ENCODE measurements at regions not wholly inside any gene's neighbourhood (a gene's known extent, or its start where the extent isn't known, plus 50 kb on each side); places are given as distances from the start of the nearest gene placed in this dataset.
"Not testable (repeated sequence)": the region's sequence is repeated elsewhere in the genome, so short reads cannot be mapped to it uniquely, and the experiment has no call there.

- POLR2A ChIA-PET: no interaction called here
Observed at GRCh38 chr1:185463433-185463832, 146.4 kb upstream of the IVNS1ABP start.

GRCh38 chr1:185463011-185463410 is 146.0 kb upstream of the IVNS1ABP start:
- ChIA-PET CTCF (no interaction called here), POLR2A (no interaction called here)
- WGBS (ENCODE audit: insufficient coverage): no CpG with 5 or more reads among the region's 4 CpGs

More at GRCh38 chr1:185463433-185463832, 146.4 kb upstream of the IVNS1ABP start:
- Histone ChIP-seq H3K36me3 (ENCODE audit: control insufficient read depth in 4 of 4, insufficient read depth in 4 of 4, low read length in 3 of 4) (no peaks in the 10 kb centered on the region), H3K27ac (ENCODE audit: insufficient read depth in 1 of 2, low read depth in 1 of 2, low read length in 2 of 2, poor library complexity in 1 of 2, severe bottlenecking in 2 of 2) (no peak overlapping the region), H3K4me1 (ENCODE audit: control extremely low read depth in 1 of 4, control insufficient read depth in 4 of 4, insufficient read depth in 4 of 4, low read length in 3 of 4) (peaks cover 0 to 4% (median 0%) of the 10 kb centered on the region in 4 experiments), H3K9me3 (ENCODE audit: control extremely low read depth in 1 of 5, control insufficient read depth in 4 of 5, insufficient read depth in 2 of 5, low read depth in 1 of 5, low read length in 4 of 5) (no peaks in the 10 kb centered on the region), H3K27me3 (replicated peaks in 2 of 5; ENCODE audit: control insufficient read depth in 4 of 5, insufficient read depth in 5 of 5, low read length in 4 of 5) (no peaks in the 10 kb centered on the region), H3K4me3 (ENCODE audit: control insufficient read depth in 1 of 7, extremely low read depth in 1 of 7, insufficient read depth in 4 of 7, low read depth in 2 of 7, low read length in 6 of 7) (no peak overlapping the region)
- DNase-seq: no peak
- 94% methylated on average over 2 of the region's 3 CpGs for WGBS (ENCODE audit: insufficient coverage)
- CTCF ChIA-PET: no interaction called here

GRCh38 chr1:185460723-185461122 is 143.7 kb upstream of the IVNS1ABP start:
- H3K4me1 ChIP-seq (ENCODE audit: control extremely low read depth in 1 of 4, control insufficient read depth in 4 of 4, insufficient read depth in 4 of 4, low read length in 3 of 4); H3K9me3 ChIP-seq (ENCODE audit: control extremely low read depth in 1 of 5, control insufficient read depth in 4 of 5, insufficient read depth in 2 of 5, low read depth in 1 of 5, low read length in 4 of 5); H3K36me3 ChIP-seq (ENCODE audit: control insufficient read depth in 4 of 4, insufficient read depth in 4 of 4, low read length in 3 of 4); DNase-seq; H3K27ac ChIP-seq (ENCODE audit: insufficient read depth in 1 of 2, low read depth in 1 of 2, low read length in 2 of 2, poor library complexity in 1 of 2, severe bottlenecking in 2 of 2); POLR2A ChIA-PET; CTCF ChIA-PET; H3K27me3 ChIP-seq (replicated peaks in 2 of 5; ENCODE audit: control insufficient read depth in 4 of 5, insufficient read depth in 5 of 5, low read length in 4 of 5); H3K4me3 ChIP-seq (ENCODE audit: control insufficient read depth in 1 of 7, extremely low read depth in 1 of 7, insufficient read depth in 4 of 7, low read depth in 2 of 7, low read length in 6 of 7): not testable (repeated sequence)
- WGBS (ENCODE audit: insufficient coverage): no CpG with 5 or more reads among the region's 4 CpGs

More at GRCh38 chr1:185463011-185463410, 146.0 kb upstream of the IVNS1ABP start:
- H3K27me3 ChIP-seq (replicated peaks in 2 of 5; ENCODE audit: control insufficient read depth in 4 of 5, insufficient read depth in 5 of 5, low read length in 4 of 5): no peaks in the 10 kb centered on the region
- H3K36me3 ChIP-seq (ENCODE audit: control insufficient read depth in 4 of 4, insufficient read depth in 4 of 4, low read length in 3 of 4): no peaks in the 10 kb centered on the region
- H3K9me3 ChIP-seq (ENCODE audit: control extremely low read depth in 1 of 5, control insufficient read depth in 4 of 5, insufficient read depth in 2 of 5, low read depth in 1 of 5, low read length in 4 of 5): no peaks in the 10 kb centered on the region
- H3K4me3 ChIP-seq (ENCODE audit: control insufficient read depth in 1 of 7, extremely low read depth in 1 of 7, insufficient read depth in 4 of 7, low read depth in 2 of 7, low read length in 6 of 7): no peak overlapping the region
- H3K27ac ChIP-seq (ENCODE audit: insufficient read depth in 1 of 2, low read depth in 1 of 2, low read length in 2 of 2, poor library complexity in 1 of 2, severe bottlenecking in 2 of 2): no peak overlapping the region
- peaks cover 0 to 4% (median 0%) of the 10 kb centered on the region in 4 experiments for H3K4me1 ChIP-seq (ENCODE audit: control extremely low read depth in 1 of 4, control insufficient read depth in 4 of 4, insufficient read depth in 4 of 4, low read length in 3 of 4)
- no peak for DNase-seq

- 96% methylated on average over 7 of the region's 7 CpGs for WGBS (ENCODE audit: insufficient coverage)
- ChIA-PET CTCF (no interaction called here), POLR2A (no interaction called here)
- Histone ChIP-seq H3K9me3 (ENCODE audit: control extremely low read depth in 1 of 5, control insufficient read depth in 4 of 5, insufficient read depth in 2 of 5, low read depth in 1 of 5, low read length in 4 of 5) (no peaks in the 10 kb centered on the region), H3K27me3 (replicated peaks in 2 of 5; ENCODE audit: control insufficient read depth in 4 of 5, insufficient read depth in 5 of 5, low read length in 4 of 5) (no peaks in the 10 kb centered on the region), H3K4me1 (ENCODE audit: control extremely low read depth in 1 of 4, control insufficient read depth in 4 of 4, insufficient read depth in 4 of 4, low read length in 3 of 4) (no peaks in the 10 kb centered on the region), H3K4me3 (ENCODE audit: control insufficient read depth in 1 of 7, extremely low read depth in 1 of 7, insufficient read depth in 4 of 7, low read depth in 2 of 7, low read length in 6 of 7) (no peak overlapping the region), H3K27ac (ENCODE audit: insufficient read depth in 1 of 2, low read depth in 1 of 2, low read length in 2 of 2, poor library complexity in 1 of 2, severe bottlenecking in 2 of 2) (no peak overlapping the region), H3K36me3 (ENCODE audit: control insufficient read depth in 4 of 4, insufficient read depth in 4 of 4, low read length in 3 of 4) (no peaks in the 10 kb centered on the region)
- DNase-seq: no peak
Observed at GRCh38 chr1:185459141-185459540, 142.1 kb upstream of the IVNS1ABP start.

- ChIA-PET CTCF (no interaction called here), POLR2A (no interaction called here)
- no peaks in the 10 kb centered on the region for H3K27me3 ChIP-seq (replicated peaks in 2 of 5; ENCODE audit: control insufficient read depth in 4 of 5, insufficient read depth in 5 of 5, low read length in 4 of 5)
- no peaks in the 10 kb centered on the region for H3K36me3 ChIP-seq (ENCODE audit: control insufficient read depth in 4 of 4, insufficient read depth in 4 of 4, low read length in 3 of 4)
- DNase-seq: no peak
- H3K9me3 ChIP-seq (ENCODE audit: control extremely low read depth in 1 of 5, control insufficient read depth in 4 of 5, insufficient read depth in 2 of 5, low read depth in 1 of 5, low read length in 4 of 5): no peaks in the 10 kb centered on the region
- 100% methylated on average over 1 of the region's 2 CpGs for WGBS (ENCODE audit: insufficient coverage)
- H3K4me3 ChIP-seq (ENCODE audit: control insufficient read depth in 1 of 7, extremely low read depth in 1 of 7, insufficient read depth in 4 of 7, low read depth in 2 of 7, low read length in 6 of 7): no peak overlapping the region
- H3K27ac ChIP-seq (ENCODE audit: insufficient read depth in 1 of 2, low read depth in 1 of 2, low read length in 2 of 2, poor library complexity in 1 of 2, severe bottlenecking in 2 of 2): no peak overlapping the region
- H3K4me1 ChIP-seq (ENCODE audit: control extremely low read depth in 1 of 4, control insufficient read depth in 4 of 4, insufficient read depth in 4 of 4, low read length in 3 of 4): no peaks in the 10 kb centered on the region
Observed at GRCh38 chr1:185458670-185459069, 141.6 kb upstream of the IVNS1ABP start.

- Histone ChIP-seq H3K36me3 (ENCODE audit: control insufficient read depth in 4 of 4, insufficient read depth in 4 of 4, low read length in 3 of 4) (no peaks in the 10 kb centered on the region), H3K4me1 (ENCODE audit: control extremely low read depth in 1 of 4, control insufficient read depth in 4 of 4, insufficient read depth in 4 of 4, low read length in 3 of 4) (no peaks in the 10 kb centered on the region), H3K9me3 (ENCODE audit: control extremely low read depth in 1 of 5, control insufficient read depth in 4 of 5, insufficient read depth in 2 of 5, low read depth in 1 of 5, low read length in 4 of 5) (no peaks in the 10 kb centered on the region), H3K27me3 (replicated peaks in 2 of 5; ENCODE audit: control insufficient read depth in 4 of 5, insufficient read depth in 5 of 5, low read length in 4 of 5) (no peaks in the 10 kb centered on the region), H3K27ac (ENCODE audit: insufficient read depth in 1 of 2, low read depth in 1 of 2, low read length in 2 of 2, poor library complexity in 1 of 2, severe bottlenecking in 2 of 2) (no peak overlapping the region), H3K4me3 (ENCODE audit: control insufficient read depth in 1 of 7, extremely low read depth in 1 of 7, insufficient read depth in 4 of 7, low read depth in 2 of 7, low read length in 6 of 7) (no peak overlapping the region)
- WGBS (ENCODE audit: insufficient coverage): 96% methylated on average over 2 of the region's 7 CpGs
- POLR2A ChIA-PET: no interaction called here
- CTCF ChIA-PET: no interaction called here
- no peak for DNase-seq
Observed at GRCh38 chr1:185453496-185454192, 136.6 kb upstream of the IVNS1ABP start.

GRCh38 chr1:185450917-185451316 is 133.9 kb upstream of the IVNS1ABP start:
- CTCF ChIA-PET: interaction anchor here (0.9 kb wide), 1 partner anchor 57 kb away, joined by 3 read pairs; no protein-coding TSS in a partner anchor
- WGBS (ENCODE audit: insufficient coverage): 95% methylated on average over 3 of the region's 5 CpGs
- Histone ChIP-seq H3K27me3 (replicated peaks in 2 of 5; ENCODE audit: control insufficient read depth in 4 of 5, insufficient read depth in 5 of 5, low read length in 4 of 5) (no peaks in the 10 kb centered on the region), H3K4me3 (ENCODE audit: control insufficient read depth in 1 of 7, extremely low read depth in 1 of 7, insufficient read depth in 4 of 7, low read depth in 2 of 7, low read length in 6 of 7) (no peak overlapping the region), H3K36me3 (ENCODE audit: control insufficient read depth in 4 of 4, insufficient read depth in 4 of 4, low read length in 3 of 4) (no peaks in the 10 kb centered on the region), H3K9me3 (ENCODE audit: control extremely low read depth in 1 of 5, control insufficient read depth in 4 of 5, insufficient read depth in 2 of 5, low read depth in 1 of 5, low read length in 4 of 5) (no peaks in the 10 kb centered on the region), H3K4me1 (ENCODE audit: control extremely low read depth in 1 of 4, control insufficient read depth in 4 of 4, insufficient read depth in 4 of 4, low read length in 3 of 4) (no peaks in the 10 kb centered on the region), H3K27ac (ENCODE audit: insufficient read depth in 1 of 2, low read depth in 1 of 2, low read length in 2 of 2, poor library complexity in 1 of 2, severe bottlenecking in 2 of 2) (no peak overlapping the region)
- POLR2A ChIA-PET: no interaction called here
- no peak for DNase-seq
